HK-2 (cell line): ENCODE measurements at regions not wholly inside any gene's neighbourhood (a gene's known extent, or its start where the extent isn't known, plus 50 kb on each side); places are given as distances from the start of the nearest gene placed in this dataset.
"Not testable (repeated sequence)": the region's sequence is repeated elsewhere in the genome, so short reads cannot be mapped to it uniquely, and the experiment has no call there.

Experiments used
- DNase-seq: peaks from one replicate; pipeline ENCODE4 v3.0.0-alpha.2; 2018; ENCODE audit not compliant: unreplicated experiment

DNA sequence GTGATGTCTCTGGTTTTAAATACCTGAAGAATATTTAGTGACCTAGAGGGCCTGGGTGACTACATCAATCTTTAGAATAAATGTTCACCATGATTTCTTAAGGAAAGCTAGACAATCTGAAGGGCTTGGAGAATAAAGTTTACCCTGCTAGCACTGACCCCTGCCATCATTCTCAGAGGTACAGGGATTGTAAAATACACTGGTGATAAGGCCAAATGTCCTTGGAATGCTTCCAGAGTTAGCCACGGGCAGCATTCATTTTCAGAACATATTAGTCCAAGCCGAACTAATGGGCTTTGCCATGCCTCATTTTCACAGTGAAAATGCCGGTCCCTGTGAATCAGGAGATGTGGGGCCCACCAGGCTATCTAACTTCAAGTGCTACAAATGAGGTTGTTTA is 1381.7 kb upstream of the SEL1L start:
- no peak for DNase-seq

DNA sequence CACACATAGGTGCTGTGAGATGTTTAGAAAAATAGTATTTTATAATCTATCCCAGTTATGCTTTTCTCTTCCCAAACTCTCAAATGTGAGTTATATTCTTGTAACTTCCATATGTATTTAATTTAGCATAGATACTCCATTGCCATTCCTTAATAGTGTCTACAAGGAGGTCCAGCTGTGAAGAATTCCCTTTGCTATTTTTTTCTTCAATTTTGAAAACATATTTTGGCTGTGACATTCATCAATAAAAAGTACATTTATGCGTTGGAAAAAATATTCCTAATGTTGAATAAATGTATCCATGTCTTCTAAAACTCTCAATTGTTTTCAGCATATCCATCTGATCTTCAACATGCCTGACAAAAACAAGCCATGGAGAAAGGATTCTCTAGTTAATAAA is 1402.0 kb upstream of the SEL1L start:
- DNase-seq = no peak

DNA sequence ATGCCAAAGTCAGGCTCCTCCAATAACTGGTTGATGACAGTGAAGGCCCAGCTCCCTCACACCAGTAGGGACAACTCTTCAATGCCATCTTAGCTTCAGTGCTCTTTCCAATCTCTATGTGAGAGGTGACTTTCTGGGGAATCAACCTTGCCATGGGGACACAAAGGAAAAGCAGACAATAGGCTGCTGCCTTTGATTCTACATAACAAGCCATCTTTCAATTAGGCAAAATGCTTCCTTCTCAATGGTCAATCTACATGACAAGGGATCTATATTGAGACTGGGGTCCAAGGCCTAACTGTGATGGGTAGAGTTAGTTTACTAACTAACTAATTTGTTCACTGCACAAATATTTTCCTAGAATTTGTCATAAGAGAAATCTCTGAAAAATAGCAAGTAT is 1417.5 kb upstream of the SEL1L start:
- no peak for DNase-seq

DNA sequence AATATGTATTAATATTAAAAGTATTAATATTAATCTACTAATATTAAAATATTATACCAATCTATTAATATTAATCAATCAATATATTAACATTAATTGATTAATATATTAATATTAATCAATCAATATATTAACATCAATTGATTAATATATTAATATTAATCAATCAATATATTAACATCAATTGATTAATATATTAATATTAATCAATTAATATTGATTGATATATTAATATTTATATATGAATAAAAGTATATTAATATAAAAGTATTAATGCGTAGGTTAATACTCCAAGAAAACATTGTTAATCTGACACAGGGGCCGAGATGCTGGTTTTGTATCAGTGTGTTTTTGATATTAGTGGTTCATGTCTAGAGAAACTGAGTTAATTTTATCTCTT is 1430.1 kb upstream of the SEL1L start:
- DNase-seq = no peak

DNA sequence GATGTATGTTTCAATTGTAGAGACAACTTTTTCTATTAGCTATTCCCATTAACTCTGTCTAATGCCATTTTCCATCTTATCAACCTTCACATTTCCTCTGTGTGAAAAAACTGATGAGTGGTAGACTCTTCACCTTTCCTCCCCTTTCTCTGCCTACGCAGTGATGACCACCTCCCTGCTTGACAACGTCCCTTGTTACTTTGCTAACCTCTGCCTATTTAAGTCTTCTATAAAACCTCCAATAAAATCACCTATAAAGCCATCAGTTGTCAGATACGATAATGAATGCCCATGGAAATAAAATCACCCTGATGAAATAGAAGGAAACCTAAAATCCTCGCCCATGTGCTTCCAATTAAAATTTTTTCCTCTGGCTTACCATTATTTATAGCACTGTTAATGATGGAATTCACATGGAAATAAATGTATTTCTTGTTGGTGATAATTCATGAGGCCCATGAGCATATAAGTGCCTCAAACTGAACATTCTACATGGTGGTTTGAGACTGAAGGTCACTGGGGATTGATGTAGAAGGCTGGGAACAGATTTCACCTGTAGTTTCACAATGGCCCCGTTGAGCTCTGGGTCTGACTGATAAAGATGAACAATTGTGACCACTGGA is 1454.0 kb upstream of the SEL1L start:
- no peak for DNase-seq

DNA sequence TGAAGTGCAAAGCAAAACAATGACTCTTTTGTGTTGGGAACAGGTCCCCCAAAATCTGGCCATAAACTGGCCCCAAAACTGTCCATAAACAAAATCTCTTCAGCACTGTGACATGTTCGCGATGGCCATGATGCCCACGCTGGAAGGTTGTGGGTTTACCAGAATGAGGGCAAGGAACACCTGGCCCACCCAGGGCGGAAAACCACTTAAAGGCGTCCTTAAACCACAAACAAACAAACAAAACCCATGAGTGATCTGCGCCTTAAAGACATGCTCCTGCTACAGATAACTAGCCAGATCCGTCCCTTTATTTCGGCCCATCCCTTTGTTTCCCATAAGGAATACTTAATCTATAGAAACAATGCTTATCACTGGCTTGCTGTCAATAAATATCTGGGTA is 1460.9 kb upstream of the SEL1L start:
- DNase-seq = not testable (repeated sequence)

DNA sequence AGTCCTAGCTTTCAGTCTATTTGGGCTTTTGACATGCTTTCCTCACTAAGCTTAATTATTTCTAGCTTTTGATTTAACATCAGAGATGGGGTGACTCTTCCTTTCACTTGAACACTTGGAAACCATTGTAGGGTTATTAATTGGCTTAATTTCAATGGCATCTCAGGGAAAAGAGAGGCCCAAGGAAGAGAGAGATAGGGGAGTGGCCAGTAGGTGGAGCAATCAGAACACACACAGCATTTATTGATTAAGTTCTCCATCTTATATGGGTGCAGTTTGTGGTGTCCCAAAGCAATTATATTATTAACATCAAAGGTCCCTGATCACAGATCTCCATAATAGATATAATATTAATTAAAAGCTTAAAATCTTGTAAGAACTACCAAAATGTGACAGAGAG is 1466.1 kb upstream of the SEL1L start:
- no peak for DNase-seq

DNA sequence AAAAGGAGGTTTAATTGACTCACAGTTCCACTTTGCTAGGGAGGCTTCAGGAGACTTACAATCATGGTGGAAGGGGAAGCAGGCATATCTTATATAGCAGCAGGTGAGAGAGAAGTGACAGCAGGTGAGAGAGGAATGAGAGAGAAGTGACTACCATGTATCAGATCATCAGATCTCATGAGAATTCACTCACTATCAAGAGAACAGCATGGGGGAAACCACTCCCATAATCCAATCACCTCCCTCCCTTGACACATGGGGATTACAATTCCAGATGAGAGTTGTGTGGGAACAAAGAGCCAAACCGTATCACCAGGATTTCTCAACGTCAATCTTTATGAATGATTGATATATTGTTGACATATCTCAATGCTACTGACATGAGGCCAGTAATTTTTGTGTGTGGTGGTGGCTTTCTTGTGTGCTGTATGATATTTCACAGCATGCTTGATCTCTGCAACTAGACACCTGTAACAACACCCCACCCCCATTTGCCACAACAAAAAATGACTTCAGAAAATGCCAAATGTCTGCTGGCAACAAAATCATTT is 1470.9 kb upstream of the SEL1L start:
- DNase-seq = no peak

DNA sequence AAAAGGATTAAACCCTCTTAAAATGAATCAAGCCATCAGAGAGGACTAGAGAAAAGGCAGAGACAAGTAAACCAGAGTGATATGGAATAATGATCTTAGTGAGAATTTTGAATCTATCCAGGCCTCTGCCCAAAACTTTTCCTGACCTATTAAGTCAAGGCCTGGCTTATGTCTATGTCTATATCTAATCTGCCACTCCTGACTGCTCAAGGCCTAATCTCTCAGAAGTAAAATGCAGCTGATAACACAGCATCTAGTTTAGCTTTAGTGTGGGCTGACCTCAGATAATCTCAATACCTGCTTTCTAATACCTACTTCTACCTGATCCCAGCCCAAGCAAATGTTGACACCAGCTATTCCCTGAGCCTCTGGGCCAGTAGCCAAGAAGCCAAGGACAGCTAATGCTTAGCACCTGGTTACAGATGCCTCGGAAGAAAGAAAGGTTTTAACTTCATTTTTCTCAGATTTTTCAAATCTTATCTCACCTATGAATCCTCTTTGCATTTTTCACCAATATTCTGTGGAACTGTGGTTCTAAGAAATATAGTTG is 1472.5 kb upstream of the SEL1L start:
- no peak for DNase-seq

DNA sequence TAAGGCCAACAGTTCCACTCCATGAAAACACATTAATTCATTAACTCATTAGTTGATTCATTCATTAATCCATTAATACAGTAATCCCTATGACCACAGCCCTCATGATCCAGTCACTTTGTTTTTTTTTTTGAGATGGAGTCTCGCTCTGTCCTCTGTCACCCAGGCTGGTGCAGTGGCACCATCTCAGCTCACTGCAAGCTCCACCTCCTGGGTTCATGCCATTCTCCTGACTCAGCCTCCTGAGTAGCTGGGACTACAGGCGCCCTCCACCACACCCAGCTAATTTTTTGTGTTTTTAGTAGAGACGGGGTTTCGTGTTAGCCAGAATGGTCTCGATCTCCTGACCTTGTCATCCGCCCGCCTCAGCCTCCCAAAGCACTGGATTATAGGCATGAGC is 1473.4 kb upstream of the SEL1L start:
- not testable (repeated sequence) for DNase-seq

DNA sequence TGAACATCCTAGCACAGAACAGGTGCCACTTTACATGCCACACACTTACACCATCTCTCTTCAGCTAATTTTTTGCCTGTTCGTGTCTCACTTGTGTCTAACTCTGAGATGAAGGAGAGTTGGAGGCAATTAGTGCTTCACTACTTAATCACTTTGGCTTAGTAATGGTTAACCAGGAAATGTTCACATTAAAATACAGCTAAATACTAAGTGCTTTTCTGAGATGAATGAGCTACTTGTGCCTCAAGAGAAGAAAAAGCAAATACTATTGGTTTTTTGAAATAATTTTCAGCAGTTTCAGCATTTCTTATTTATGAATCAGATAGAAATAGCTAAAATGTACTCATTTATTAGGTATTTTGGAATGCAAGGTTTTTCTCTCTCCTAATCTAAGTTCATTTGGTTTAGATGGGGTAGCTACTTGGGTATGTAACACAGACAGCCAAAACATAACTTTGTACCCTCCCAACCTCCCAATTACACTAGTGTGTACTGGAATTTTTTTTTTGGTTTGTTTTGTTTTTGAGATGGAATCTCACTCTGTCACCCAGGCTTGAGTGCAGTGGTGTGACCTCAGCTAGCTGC is 1474.1 kb upstream of the SEL1L start:
- DNase-seq = no peak

DNA sequence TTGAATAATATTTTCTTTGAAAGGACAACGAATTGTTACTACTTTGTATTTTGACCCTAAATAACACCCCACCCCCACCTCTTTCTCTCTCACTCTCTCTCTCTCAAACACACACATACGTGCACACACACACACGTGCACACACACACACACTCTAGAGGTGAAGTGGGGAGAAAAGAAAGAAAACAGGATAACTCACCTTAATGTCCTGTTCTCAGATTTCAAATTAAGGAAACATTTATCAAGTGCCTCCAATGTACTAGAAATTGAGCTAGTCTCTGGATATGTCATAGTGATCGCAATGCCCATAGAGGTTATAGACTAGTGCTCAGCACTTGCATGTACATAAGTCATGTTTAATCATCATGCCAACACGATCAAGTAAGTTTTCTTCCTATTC is 1483.6 kb upstream of the SEL1L start:
- DNase-seq = no peak

DNA sequence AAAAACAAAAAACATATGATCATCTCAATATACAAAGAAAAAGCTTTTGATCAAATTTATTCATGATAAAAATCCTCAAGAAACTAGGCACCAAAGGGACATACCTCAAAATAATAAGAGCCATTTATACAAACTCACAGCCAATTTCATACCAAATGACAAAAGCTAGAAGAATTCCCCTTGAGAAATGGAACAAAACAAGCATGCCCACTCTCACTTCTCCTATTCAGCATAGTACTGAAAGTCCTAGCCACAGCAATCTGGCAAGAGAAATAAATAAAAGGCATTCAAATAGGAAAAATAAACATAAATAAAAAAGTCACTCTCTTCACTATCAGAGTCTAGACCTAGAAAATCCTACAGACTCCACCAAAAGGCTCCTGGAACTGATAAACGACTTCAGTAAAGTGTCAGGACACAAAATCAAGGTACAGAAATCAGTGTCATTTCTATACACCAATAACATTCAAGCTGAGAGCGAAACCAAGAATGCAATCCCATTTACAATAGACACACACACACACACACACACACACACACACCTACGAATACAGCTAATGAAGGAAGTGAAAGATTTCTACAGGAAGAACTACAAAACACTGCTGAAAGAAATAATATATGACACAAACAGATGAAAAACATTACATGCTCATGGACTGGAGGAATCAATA is 1486.2 kb upstream of the SEL1L start:
- no peak for DNase-seq

DNA sequence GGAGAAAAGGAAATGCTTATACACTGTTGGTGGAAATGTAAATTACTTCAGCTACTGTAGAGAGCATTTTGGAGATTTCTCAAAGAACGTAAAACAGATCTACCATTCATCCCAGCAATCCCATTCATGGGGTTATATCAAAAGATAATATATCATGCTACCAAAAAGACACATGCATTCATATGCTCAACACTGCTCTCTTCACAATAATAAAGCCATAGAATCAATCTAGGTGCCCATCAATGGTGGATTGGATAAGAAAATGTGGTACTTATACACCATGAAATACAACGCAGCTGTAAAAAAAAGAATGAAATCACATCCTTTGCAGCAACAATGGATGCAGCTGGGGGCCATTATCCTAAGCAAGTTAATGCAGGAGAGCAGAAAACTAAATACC is 1487.7 kb upstream of the SEL1L start:
- DNase-seq = no peak

DNA sequence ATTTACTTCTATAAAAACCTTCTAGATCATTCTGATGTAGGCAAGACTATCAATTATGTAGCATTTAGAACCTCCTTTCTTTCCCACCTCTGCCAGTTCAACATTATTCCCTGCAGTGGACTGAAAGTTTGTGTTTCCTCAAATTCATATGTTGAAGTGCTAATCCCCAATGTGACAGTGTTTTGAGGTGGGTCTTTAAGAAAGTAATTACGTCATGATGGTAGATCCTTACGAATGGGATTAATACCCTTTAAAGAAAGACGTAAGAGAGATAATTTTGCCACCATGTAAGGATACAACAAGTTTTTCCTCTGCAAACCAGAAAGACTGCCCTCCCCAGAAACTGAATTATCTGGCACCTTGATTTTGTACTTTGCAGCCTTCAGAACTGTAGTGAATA is 1489.7 kb upstream of the SEL1L start:
- DNase-seq = no peak

DNA sequence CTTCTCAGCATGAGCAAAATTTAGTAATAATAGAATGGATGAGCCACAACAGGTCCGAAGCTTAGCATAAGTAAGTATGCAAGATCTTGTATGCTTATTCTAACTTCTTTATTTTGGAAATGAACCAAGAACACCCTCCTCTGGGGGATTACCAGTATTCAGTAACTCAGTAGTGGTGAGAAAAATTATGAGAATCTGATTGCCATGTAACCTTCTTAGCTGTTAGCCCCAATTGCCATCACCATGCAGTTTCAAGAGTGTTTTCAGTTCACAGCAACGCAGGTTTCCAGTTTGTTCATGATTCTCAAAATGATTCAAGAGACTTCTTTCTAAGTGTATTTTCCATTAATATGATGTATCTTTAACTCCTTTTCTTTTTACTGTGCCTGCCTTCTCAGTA is 1507.6 kb upstream of the SEL1L start:
- no peak for DNase-seq

DNA sequence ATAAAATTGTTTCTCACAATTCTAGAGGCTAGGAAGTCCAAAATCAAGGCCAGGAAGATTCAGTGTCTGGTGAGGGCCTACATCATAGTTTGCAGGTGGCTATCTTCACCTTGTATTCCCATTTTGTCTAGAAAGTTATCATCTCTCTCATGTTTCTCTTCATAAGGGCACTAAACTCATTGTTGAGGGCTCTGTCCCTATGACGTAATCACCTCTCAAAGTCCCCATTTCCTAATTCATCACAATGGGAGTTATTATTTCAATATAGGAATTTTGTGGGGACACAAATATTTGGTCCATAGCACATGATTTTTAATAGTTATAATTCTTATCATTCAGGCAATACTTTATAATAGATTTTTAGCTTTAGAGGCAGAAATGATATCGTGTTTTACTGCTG is 1509.2 kb upstream of the SEL1L start:
- DNase-seq = no peak

DNA sequence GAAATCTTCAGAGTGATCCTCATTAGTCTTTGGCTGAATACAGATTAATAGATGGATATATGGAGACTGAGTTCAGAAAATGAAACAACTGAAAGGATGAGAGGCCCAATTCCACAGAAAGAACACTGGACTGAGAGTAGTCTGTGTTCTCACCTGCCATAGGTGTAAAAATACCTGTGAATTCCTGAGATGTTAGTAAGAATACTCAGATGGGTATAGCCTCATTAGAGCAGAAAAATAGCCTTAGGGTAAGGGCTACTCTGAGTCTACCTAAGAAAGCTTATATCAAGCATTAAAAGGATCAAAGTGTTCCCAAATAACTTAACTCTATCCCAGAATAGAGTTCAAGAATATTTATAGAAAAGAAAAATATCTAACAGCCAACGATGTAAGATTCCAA is 1510.3 kb upstream of the SEL1L start:
- DNase-seq = no peak

DNA sequence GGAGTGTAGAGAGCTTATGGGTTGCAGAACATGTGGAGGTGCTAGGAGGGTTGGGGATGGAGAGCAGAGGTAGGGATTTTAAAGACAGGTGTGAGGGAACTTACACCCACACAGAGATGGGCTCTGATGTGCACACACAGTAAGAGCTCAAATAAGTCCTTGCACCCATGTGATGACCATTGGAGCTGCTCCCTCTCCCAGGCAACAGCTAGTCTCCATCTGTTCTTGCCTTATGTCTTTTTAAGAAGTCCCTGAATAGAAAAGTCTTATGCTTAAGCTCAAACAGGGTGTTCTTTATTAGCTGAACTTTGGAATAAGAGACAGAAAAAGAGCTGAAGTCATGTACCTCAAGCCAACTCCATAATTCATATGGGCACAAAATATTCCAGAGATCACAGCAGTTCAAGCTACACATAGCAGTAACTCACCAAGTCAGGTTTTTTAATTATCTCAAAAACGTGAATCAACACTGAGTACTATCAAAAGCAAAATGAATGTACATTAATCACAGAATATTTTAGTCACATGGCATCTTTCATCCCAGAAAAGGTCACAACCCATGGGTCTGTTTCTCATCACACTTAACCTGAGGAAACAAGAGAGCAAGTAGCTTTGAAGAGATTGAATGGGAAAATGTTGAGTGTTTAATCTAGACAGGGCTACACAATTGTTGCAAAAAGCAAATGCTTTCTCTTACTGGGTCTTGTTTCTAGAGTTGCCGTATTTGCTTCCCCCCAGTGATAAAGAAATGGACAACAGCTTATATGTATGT is 1513.6 kb upstream of the SEL1L start:
- DNase-seq = no peak

DNA sequence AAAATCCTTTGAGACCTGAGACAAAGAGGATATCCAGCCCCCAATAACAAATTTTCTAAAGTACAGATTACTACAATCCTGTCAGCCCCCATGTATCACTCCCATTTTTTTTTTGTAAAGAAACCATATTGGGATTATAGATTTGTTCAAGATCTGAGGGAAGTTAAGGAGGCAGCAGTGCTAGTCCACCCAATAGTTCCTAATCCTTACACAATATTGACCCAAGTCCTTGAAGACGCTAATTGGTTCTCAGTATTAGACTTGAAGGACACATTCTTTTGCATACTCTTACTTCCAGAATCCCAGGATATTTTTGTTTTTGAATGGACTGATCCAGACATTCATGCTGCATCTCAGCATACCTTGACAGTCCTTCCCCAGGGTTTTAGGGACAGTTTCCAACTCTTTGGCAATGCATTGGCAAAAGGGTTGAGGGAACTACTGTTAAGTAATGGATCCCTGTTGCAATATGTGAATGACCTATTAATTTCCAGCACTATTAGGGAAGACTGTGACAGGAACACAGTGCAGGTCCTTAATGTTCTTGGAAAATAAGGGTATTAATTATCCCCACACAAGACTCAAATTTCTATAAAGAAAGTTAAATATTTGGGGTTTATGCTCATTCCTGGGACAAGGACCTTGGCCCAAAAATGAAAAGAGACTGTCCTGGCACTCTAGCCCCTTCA is 1519.5 kb upstream of the SEL1L start:
- DNase-seq = no peak

DNA sequence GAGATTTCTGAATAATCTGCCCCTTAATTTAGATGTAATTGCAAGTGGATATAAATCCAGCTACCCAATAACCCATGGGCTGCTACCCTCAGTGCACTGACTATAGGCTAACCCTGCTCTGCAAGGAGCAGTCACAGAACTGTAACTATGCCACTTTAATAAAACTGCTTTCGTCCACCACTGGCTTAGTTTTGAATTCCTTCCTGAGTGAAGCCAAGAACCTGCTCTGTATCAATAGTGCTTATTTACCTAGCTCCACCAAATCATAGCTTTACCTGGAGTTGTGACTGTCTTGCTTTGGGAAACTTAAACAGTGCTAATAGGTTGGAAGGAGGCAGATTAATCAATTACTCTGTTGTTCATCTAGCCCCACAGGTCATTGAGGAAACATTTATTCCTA is 1524.4 kb upstream of the SEL1L start:
- no peak for DNase-seq
